HUES48 (cell line): ENCODE measurements at regions not wholly inside any gene's neighbourhood (a gene's known extent, or its start where the extent isn't known, plus 50 kb on each side); places are given as distances from the start of the nearest gene placed in this dataset.
A peak's percentile ranks its signal among the peaks of the same experiment; 100 is the strongest.
"Not testable (repeated sequence)": the region's sequence is repeated elsewhere in the genome, so short reads cannot be mapped to it uniquely, and the experiment has no call there.

Experiments used
- H3K27ac ChIP-seq: one replicate; pipeline ENCODE4 v1.7.0; 2013; ENCODE audit warnings: low read depth, low read length, inconsistent platforms
- H3K27me3 ChIP-seq: 2 replicates; pipeline ENCODE4 v1.6.1; 2013; ENCODE audit warnings: mild to moderate bottlenecking, low read length; ENCODE audit not compliant: control insufficient read depth, insufficient read depth
- H3K36me3 ChIP-seq: 2 replicates; pipeline ENCODE4 v1.6.1; 2013; ENCODE audit warnings: low read length; ENCODE audit not compliant: control insufficient read depth, insufficient read depth
- H3K4me1 ChIP-seq: 2 replicates; pipeline ENCODE4 v1.6.1; 2013; ENCODE audit warnings: mild to moderate bottlenecking, low read length; ENCODE audit not compliant: control insufficient read depth, insufficient read depth
- H3K4me3 ChIP-seq: 2 replicates; pipeline ENCODE4 v1.5.1; 2013; ENCODE audit warnings: mild to moderate bottlenecking, low read depth, low read length
- H3K9ac ChIP-seq: 2 replicates; pipeline ENCODE4 v1.6.1; 2013; ENCODE audit warnings: mild to moderate bottlenecking, low read depth, low read length, moderate library complexity
- H3K9me3 ChIP-seq: 2 replicates; pipeline ENCODE4 v1.6.1; 2013; ENCODE audit warnings: low read length; ENCODE audit not compliant: control insufficient read depth, insufficient read depth

GRCh38 chr5:167355346-167355745 lies 936.1 kb upstream of the WWC1 start:
- H3K4me3 ChIP-seq, result no peak overlapping the region

DNA sequence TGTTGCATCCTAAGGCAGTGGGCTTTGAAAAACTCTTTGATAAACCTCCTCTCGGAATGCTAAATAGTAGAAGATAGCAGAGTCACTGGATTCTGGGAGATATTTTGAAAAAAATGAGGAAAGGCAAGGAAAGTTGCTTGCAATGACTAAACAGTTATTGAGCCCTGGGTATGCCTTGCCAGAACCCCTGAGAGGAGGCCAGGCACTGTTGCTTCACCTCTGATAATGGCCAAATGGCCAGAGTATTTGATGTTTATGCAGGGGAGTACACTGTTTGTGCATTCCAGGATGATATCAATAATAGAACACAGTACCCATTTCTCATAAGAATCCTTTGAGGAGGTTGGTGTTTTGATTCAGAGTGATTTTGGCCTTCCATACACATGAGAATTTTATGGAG lies 935.1 kb upstream of the WWC1 start:
- peaks cover 3% of the 10 kb centered on the region; the same call in 1 of the 2 replicates for H3K27me3 ChIP-seq
- no peak overlapping the region for H3K27ac ChIP-seq
- peaks cover 46% of the 10 kb centered on the region for H3K4me1 ChIP-seq
- H3K36me3 ChIP-seq, result no peaks in the 10 kb centered on the region
- no peaks in the 10 kb centered on the region for H3K9me3 ChIP-seq
- H3K9ac ChIP-seq, result no peak overlapping the region
- H3K4me3 ChIP-seq, result no peak overlapping the region

More at GRCh38 chr5:167355346-167355745, 936.1 kb upstream of the WWC1 start:
- H3K36me3 ChIP-seq, result no peaks in the 10 kb centered on the region
- peaks cover 3% of the 10 kb centered on the region; the same call in 1 of the 2 replicates for H3K27me3 ChIP-seq
- peak overlapping the region; percentile 31 for H3K27ac ChIP-seq
- no peak overlapping the region for H3K9ac ChIP-seq
- peaks cover 46% of the 10 kb centered on the region for H3K4me1 ChIP-seq
- no peaks in the 10 kb centered on the region for H3K9me3 ChIP-seq

GRCh38 chr5:167358868-167359492 lies 932.5 kb upstream of the WWC1 start:
- Histone ChIP-seq H3K27me3 (peaks cover 3% of the 10 kb centered on the region; the same call in 1 of the 2 replicates), H3K4me1 (peaks cover 37% of the 10 kb centered on the region), H3K36me3 (no peaks in the 10 kb centered on the region), H3K4me3 (peak overlapping the region; percentile 28), H3K9me3 (no peaks in the 10 kb centered on the region), H3K9ac (peak overlapping the region; percentile 57; the same call in 1 of the 2 replicates), H3K27ac (peak overlapping the region; percentile 88)

GRCh38 chr5:167361795-167362194 lies 929.6 kb upstream of the WWC1 start:
- no peaks in the 10 kb centered on the region for H3K36me3 ChIP-seq
- H3K27me3 ChIP-seq, result peaks cover 3% of the 10 kb centered on the region; the same call in 1 of the 2 replicates
- H3K27ac ChIP-seq, result no peak overlapping the region
- no peak overlapping the region for H3K4me3 ChIP-seq
- peaks cover 6% of the 10 kb centered on the region; the same call in 1 of the 2 replicates for H3K9me3 ChIP-seq
- H3K9ac ChIP-seq, result no peak overlapping the region
- H3K4me1 ChIP-seq, result peaks cover 30% of the 10 kb centered on the region

GRCh38 chr5:167363065-167363464 lies 928.4 kb upstream of the WWC1 start:
- Histone ChIP-seq H3K27me3 (peaks cover 2% of the 10 kb centered on the region; the same call in 1 of the 2 replicates), H3K4me3 (no peak overlapping the region), H3K4me1 (peaks cover 26% of the 10 kb centered on the region), H3K9me3 (peaks cover 6% of the 10 kb centered on the region; the same call in 1 of the 2 replicates), H3K27ac (no peak overlapping the region), H3K9ac (no peak overlapping the region), H3K36me3 (no peaks in the 10 kb centered on the region)

DNA sequence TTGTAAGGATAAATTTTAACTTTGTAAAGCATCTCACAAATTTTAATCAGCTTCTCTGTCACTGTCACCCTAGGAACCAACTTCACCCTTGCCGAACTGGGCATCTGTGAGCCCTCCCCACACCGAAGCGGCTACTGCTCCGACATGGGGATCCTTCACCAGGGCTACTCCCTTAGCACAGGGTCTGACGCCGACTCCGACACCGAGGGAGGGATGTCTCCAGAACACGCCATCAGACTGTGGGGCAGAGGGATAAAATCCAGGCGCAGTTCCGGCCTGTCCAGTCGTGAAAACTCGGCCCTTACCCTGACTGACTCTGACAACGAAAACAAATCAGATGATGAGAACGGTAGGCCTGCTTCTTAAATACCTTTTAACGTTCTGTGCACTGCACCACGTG lies 916.3 kb upstream of the WWC1 start:
- H3K27ac ChIP-seq, result no peak overlapping the region
- H3K4me1 ChIP-seq, result peaks cover 21% of the 10 kb centered on the region
- H3K27me3 ChIP-seq, result no peaks in the 10 kb centered on the region
- H3K4me3 ChIP-seq, result no peak overlapping the region
- H3K9me3 ChIP-seq, result no peaks in the 10 kb centered on the region
- no peaks in the 10 kb centered on the region for H3K36me3 ChIP-seq
- H3K9ac ChIP-seq, result no peak overlapping the region

DNA sequence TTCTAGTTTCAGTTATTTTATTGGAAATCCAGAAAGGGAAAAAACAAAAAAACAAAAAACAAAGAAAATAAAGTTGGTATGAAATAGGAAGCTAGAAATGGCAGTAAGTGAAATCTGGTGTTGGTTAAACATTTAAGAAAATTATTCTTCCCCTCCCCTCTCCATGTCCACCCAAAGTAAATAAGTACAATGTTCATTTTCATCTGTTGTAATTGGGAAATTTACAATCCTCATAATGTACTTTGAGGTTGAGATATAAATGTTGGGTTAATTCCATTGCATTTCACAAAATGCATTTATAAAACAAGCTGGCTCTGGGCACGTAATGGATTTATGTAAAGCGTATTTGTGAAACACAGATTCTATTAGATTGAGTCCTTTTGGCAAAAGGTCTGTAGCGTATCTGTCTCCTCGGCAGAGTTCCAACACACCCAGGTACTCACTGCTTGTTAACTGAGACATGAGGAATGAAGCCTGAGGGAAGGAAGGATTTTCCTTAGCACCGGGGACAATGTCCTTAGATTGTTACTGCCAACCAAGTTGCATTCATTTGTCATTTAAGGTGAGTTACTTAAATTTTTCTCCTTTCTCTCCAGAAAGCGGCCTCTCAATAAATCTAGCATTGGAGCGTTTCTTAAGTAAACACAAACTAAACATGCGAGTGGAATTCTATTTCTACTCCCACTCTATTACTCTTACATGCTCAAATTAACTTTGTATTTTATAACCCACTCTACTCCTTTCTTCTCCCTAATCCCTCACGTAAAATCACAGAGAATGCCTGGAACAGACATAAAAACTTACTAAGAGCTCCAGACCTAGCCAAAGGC lies 912.3 kb upstream of the WWC1 start:
- H3K36me3 ChIP-seq, result no peaks in the 10 kb centered on the region
- H3K27ac ChIP-seq, result no peak overlapping the region
- H3K27me3 ChIP-seq, result no peaks in the 10 kb centered on the region
- H3K4me3 ChIP-seq, result no peak overlapping the region
- H3K4me1 ChIP-seq, result peaks cover 21% of the 10 kb centered on the region
- no peak overlapping the region for H3K9ac ChIP-seq
- no peaks in the 10 kb centered on the region for H3K9me3 ChIP-seq

DNA sequence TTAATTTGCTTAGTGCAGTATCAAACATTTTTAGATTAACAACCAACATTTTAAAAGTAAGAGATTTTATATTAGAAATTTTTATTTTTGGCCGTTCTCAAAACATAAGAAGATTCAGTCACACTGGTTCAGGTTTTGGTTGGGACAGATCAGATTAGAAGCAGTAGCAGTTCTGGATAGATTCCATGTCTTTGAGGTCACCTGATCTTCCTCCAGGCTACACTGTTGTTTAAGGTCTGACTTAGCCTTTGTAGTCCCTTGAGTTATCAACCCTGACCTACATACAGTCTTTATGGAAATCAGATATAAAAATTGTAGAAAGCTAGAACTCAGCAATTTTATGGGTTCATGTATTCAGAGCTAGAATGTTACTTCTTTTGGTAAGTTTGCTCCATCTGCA lies 910.0 kb upstream of the WWC1 start:
- H3K9me3 ChIP-seq, result no peaks in the 10 kb centered on the region
- H3K36me3 ChIP-seq, result no peaks in the 10 kb centered on the region
- H3K9ac ChIP-seq, result no peak overlapping the region
- H3K4me3 ChIP-seq, result no peak overlapping the region
- no peaks in the 10 kb centered on the region for H3K27me3 ChIP-seq
- H3K27ac ChIP-seq, result no peak overlapping the region
- H3K4me1 ChIP-seq, result peaks cover 7% of the 10 kb centered on the region

GRCh38 chr5:167389537-167389936 lies 901.9 kb upstream of the WWC1 start:
- no peak overlapping the region for H3K4me3 ChIP-seq
- no peaks in the 10 kb centered on the region for H3K9me3 ChIP-seq
- H3K27ac ChIP-seq, result no peak overlapping the region
- peaks cover 7% of the 10 kb centered on the region for H3K4me1 ChIP-seq
- no peaks in the 10 kb centered on the region for H3K27me3 ChIP-seq
- H3K9ac ChIP-seq, result no peak overlapping the region
- H3K36me3 ChIP-seq, result no peaks in the 10 kb centered on the region

- not testable (repeated sequence) for H3K27ac ChIP-seq, H3K36me3 ChIP-seq, H3K4me1 ChIP-seq, H3K9me3 ChIP-seq, H3K27me3 ChIP-seq, H3K4me3 ChIP-seq, H3K9ac ChIP-seq
Observed at GRCh38 chr5:167391286-167391685, 900.2 kb upstream of the WWC1 start.

DNA sequence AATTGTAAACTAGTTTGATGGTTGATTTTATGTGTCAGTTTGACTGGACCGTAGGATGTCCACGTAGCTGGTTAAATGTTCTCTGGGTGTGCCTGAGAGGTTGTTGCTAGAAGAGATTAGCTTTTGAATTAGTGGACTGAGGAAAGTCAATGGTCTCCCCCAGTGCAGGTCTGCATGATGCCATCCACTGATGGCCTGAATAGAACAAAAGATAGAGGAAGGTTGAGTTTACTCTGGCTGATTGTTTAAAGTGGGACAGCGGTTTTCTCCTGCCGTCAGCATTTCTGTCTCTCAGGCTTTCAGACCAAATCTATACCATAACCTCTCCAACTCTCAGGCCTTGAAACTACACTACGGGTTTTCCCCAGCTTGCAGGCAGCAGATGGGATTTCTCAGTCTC lies 899.2 kb upstream of the WWC1 start:
- Histone ChIP-seq H3K27ac (no peak overlapping the region), H3K4me3 (no peak overlapping the region), H3K27me3 (no peaks in the 10 kb centered on the region), H3K36me3 (no peaks in the 10 kb centered on the region), H3K9me3 (no peaks in the 10 kb centered on the region), H3K4me1 (peaks cover 7% of the 10 kb centered on the region), H3K9ac (no peak overlapping the region)
